Nucleus accumbens (tissue), 56 donors: ENCODE measurements at regions not wholly inside any gene's neighbourhood (a gene's known extent, or its start where the extent isn't known, plus 50 kb on each side); places are given as distances from the start of the nearest gene placed in this dataset.

Source experiments
- DNase-seq, 56 donors: peaks; one replicate each; lab custom pipeline; 2025; lab: John Stamatoyannopoulos, UW

GRCh38 chrX:87727620-87728019 lies 210.0 kb downstream of the KLHL4 start:
- no peak for DNase-seq

- DNase-seq: no peak
Measured at GRCh38 chrX:87728024-87728423, 210.4 kb downstream of the KLHL4 start.

GRCh38 chrX:87728459-87728858 lies 210.9 kb downstream of the KLHL4 start:
- no peak for DNase-seq

- DNase-seq: no peak
Measured at GRCh38 chrX:87732133-87732532, 214.5 kb downstream of the KLHL4 start.

GRCh38 chrX:87736576-87736975 lies 219.0 kb downstream of the KLHL4 start:
- no peak for DNase-seq

GRCh38 chrX:87744391-87744790 lies 226.8 kb downstream of the KLHL4 start:
- no peak for DNase-seq

- no peak for DNase-seq
Measured at GRCh38 chrX:87755493-87755892, 237.9 kb downstream of the KLHL4 start.

- DNase-seq: no peak
Measured at GRCh38 chrX:87788976-87789375, 271.4 kb downstream of the KLHL4 start.

GRCh38 chrX:87798039-87798438 lies 280.4 kb downstream of the KLHL4 start:
- no peak for DNase-seq

GRCh38 chrX:87805829-87806490 lies 288.4 kb downstream of the KLHL4 start:
- no peak for DNase-seq

- DNase-seq: no peak
Measured at GRCh38 chrX:87808576-87809243, 291.1 kb downstream of the KLHL4 start.

GRCh38 chrX:87813566-87813965 lies 296.0 kb downstream of the KLHL4 start:
- DNase-seq: no peak

GRCh38 chrX:87846956-87847355 lies 329.4 kb downstream of the KLHL4 start:
- no peak for DNase-seq

GRCh38 chrX:87873347-87873941 lies 355.8 kb downstream of the KLHL4 start:
- DNase-seq: no peak

- DNase-seq: no peak
Measured at GRCh38 chrX:87874043-87874442, 356.4 kb downstream of the KLHL4 start.

- DNase-seq: no peak
Measured at GRCh38 chrX:87878926-87879325, 361.3 kb downstream of the KLHL4 start.

GRCh38 chrX:87890437-87890836 lies 372.8 kb downstream of the KLHL4 start:
- DNase-seq: no peak

GRCh38 chrX:87895421-87895820 lies 377.8 kb downstream of the KLHL4 start:
- no peak for DNase-seq

- no peak for DNase-seq
Measured at GRCh38 chrX:87896057-87896456, 378.5 kb downstream of the KLHL4 start.

GRCh38 chrX:87900320-87900908 lies 382.8 kb downstream of the KLHL4 start:
- no peak for DNase-seq

GRCh38 chrX:87901060-87901459 lies 383.5 kb downstream of the KLHL4 start:
- no peak for DNase-seq

GRCh38 chrX:87914726-87915125 lies 397.1 kb downstream of the KLHL4 start:
- no peak for DNase-seq
